Liver (tissue), 8 donors: ENCODE measurements at regions not wholly inside any gene's neighbourhood (a gene's known extent, or its start where the extent isn't known, plus 50 kb on each side); places are given as distances from the start of the nearest gene placed in this dataset.

Experiments used
- DNase-seq: peaks from one replicate; pipeline ENCODE4 v3.0.0-alpha.2; 2017; ENCODE audit warnings: low spot score
- H3K27ac ChIP-seq, 2 donors: one replicate each; pipeline ENCODE4 v1.7.0; 2013; ENCODE audit warnings: inconsistent platforms in 2 of 2, low read length in 2 of 2, control low read depth in 1 of 2, low read depth in 1 of 2, mild to moderate bottlenecking in 1 of 2
- H3K27me3 ChIP-seq, 4 donors: one replicate each; pipeline versions ENCODE4 v1.6.1 to v1.7.0; 2013; ENCODE audit warnings: low read length in 3 of 4, inconsistent platforms in 1 of 4, mild to moderate bottlenecking in 1 of 4, moderate library complexity in 1 of 4; ENCODE audit not compliant: control insufficient read depth in 4 of 4, insufficient read depth in 4 of 4
- H3K36me3 ChIP-seq, 4 donors: one replicate each; pipeline versions ENCODE4 v1.6.1 to v1.7.0; 2013; ENCODE audit warnings: low read length in 3 of 4, mild to moderate bottlenecking in 3 of 4, low read depth in 1 of 4, moderate library complexity in 1 of 4; ENCODE audit not compliant: control insufficient read depth in 4 of 4, insufficient read depth in 3 of 4
- H3K4me1 ChIP-seq, 4 donors: one replicate each; pipeline versions ENCODE4 v1.6.1 to v1.7.0; 2013; ENCODE audit warnings: low read length in 3 of 4, mild to moderate bottlenecking in 3 of 4, moderate library complexity in 1 of 4; ENCODE audit not compliant: control insufficient read depth in 4 of 4, insufficient read depth in 4 of 4
- H3K4me3 ChIP-seq, 3 donors: one replicate each; pipeline versions ENCODE4 v1.6.1 to v1.7.0; 2013; ENCODE audit warnings: low read length in 3 of 3, control low read depth in 1 of 3, low read depth in 1 of 3, mild to moderate bottlenecking in 1 of 3
- H3K9ac ChIP-seq, 2 donors: one replicate each; pipeline ENCODE4 v1.7.0; 2013; ENCODE audit warnings: low read length in 2 of 2, mild to moderate bottlenecking in 2 of 2, moderate library complexity in 2 of 2, control low read depth in 1 of 2, low read depth in 1 of 2
- H3K9me3 ChIP-seq, 4 donors: one replicate each; pipeline versions ENCODE4 v1.6.1 to v1.7.0; 2013; ENCODE audit warnings: low read length in 3 of 4; ENCODE audit not compliant: control insufficient read depth in 4 of 4
- ATF3 ChIP-seq: IDR thresholded peaks from 2 replicates; pipeline ENCODE4 v1.6.1; 2016; ENCODE audit warnings: antibody characterized with exemption
- CTCF ChIP-seq: fragments of 150-350 bp; IDR thresholded peaks from 2 replicates; pipeline ENCODE4 v1.5.1; 2017; ENCODE audit warnings: improper control_type of control experiment, low read depth, low read length; ENCODE audit not compliant: missing input control
- EGR1 ChIP-seq, 2 donors: IDR thresholded peaks; 2 replicates each; pipeline ENCODE4 v1.6.1; 2016 to 2018; ENCODE audit warnings: antibody characterized with exemption in 2 of 2, low read depth in 2 of 2
- FOXA1 ChIP-seq: IDR thresholded peaks from 2 replicates; pipeline ENCODE4 v1.6.1; 2016; ENCODE audit warnings: antibody characterized with exemption
- FOXA2 ChIP-seq: IDR thresholded peaks from 2 replicates; pipeline ENCODE4 v1.6.1; 2016; ENCODE audit warnings: antibody characterized with exemption
- HNF4A ChIP-seq, 2 donors: conservative IDR thresholded peaks; 2 replicates each; pipeline ENCODE4 v1.6.1; 2016; ENCODE audit warnings: antibody characterized with exemption in 2 of 2, mild to moderate bottlenecking in 2 of 2
- HNF4G ChIP-seq: IDR thresholded peaks from 2 replicates; pipeline ENCODE4 v1.6.1; 2016; ENCODE audit warnings: antibody characterized with exemption
- MAX ChIP-seq: IDR thresholded peaks from 2 replicates; pipeline ENCODE4 v1.6.1; 2016; ENCODE audit warnings: antibody characterized with exemption
- RAD21 ChIP-seq, 2 donors: IDR thresholded peaks; 2 replicates each; pipeline ENCODE4 v1.6.1; 2016; ENCODE audit warnings: antibody characterized with exemption in 2 of 2, mild to moderate bottlenecking in 2 of 2
- REST ChIP-seq: IDR thresholded peaks from 2 replicates; pipeline ENCODE4 v1.6.1; 2016; ENCODE audit warnings: antibody characterized with exemption, mild to moderate bottlenecking
- RXRA ChIP-seq, 2 donors: IDR thresholded peaks; 2 replicates each; pipeline ENCODE4 v1.6.1; 2017 to 2018; ENCODE audit warnings: antibody characterized with exemption in 2 of 2, mild to moderate bottlenecking in 1 of 2
- SP1 ChIP-seq: IDR thresholded peaks from 2 replicates; pipeline ENCODE4 v1.6.1; 2018; ENCODE audit warnings: antibody characterized with exemption, mild to moderate bottlenecking
- TAF1 ChIP-seq: conservative IDR thresholded peaks from 2 replicates; pipeline ENCODE4 v1.6.1; 2016; ENCODE audit warnings: antibody characterized with exemption, mild to moderate bottlenecking
- ZBTB33 ChIP-seq: IDR thresholded peaks from 2 replicates; pipeline ENCODE4 v1.6.1; 2016; ENCODE audit warnings: antibody characterized with exemption
- WGBS: extraction: QIAGEN DNeasy Blood & Tissue Kit; methylation state at CpG from one replicate; pipeline ENCODE4 v1.1.7; 2013; 5-methylcytosine and 5-hydroxymethylcytosine counted together
- donor health status: healthy.
- donor health status: healthy.
- donor health status: healthy.
- donor health status: healthy.
- donor health status: healthy.

- Histone ChIP-seq H3K4me1 (no peaks in the 10 kb centered on the region), H3K9me3 (no peaks in the 10 kb centered on the region), H3K36me3 (no peaks in the 10 kb centered on the region), H3K4me3 (no peak overlapping the region), H3K27me3 (no peaks in the 10 kb centered on the region), H3K27ac (no peak overlapping the region), H3K9ac (no peak overlapping the region)
- WGBS: 91% methylated on average over 2 of the region's 2 CpGs
- TF ChIP-seq ZBTB33 (no peak), EGR1 (IDR thresholded peaks at IDR 0.05; ENCODE audit: low read depth in 2 of 2) (no peak), ATF3 (no peak)
- no peak for DNase-seq
These were observed 315.6 kb upstream of the ALCAM start for GRCh38 chr3:105051111-105051510.

GRCh38 chr3:105051972-105052371 is 314.7 kb upstream of the ALCAM start:
- WGBS: 98% methylated on average over 1 of the region's 1 CpG
- H3K27ac ChIP-seq: no peak overlapping the region
- no peaks in the 10 kb centered on the region for H3K9me3 ChIP-seq
- no peak overlapping the region for H3K9ac ChIP-seq
- H3K4me1 ChIP-seq: no peaks in the 10 kb centered on the region
- no peaks in the 10 kb centered on the region for H3K27me3 ChIP-seq
- no peak for TF ChIP-seq RAD21 (IDR thresholded peaks at IDR 0.05)
- no peak for TF ChIP-seq TAF1
- no peak for TF ChIP-seq SP1
- no peak for TF ChIP-seq MAX
- TF ChIP-seq FOXA1: no peak
- TF ChIP-seq RXRA (IDR thresholded peaks at IDR 0.05): no peak
- no peak for TF ChIP-seq REST
- no peak for TF ChIP-seq EGR1 (IDR thresholded peaks at IDR 0.05; ENCODE audit: low read depth in 2 of 2)
- TF ChIP-seq FOXA2: no peak
- TF ChIP-seq HNF4G: no peak
- no peak overlapping the region for H3K4me3 ChIP-seq
- H3K36me3 ChIP-seq: no peaks in the 10 kb centered on the region
- no peak for DNase-seq

- TF ChIP-seq ATF3 (no peak), MAX (peak; percentile 16), HNF4A (conservative IDR thresholded peaks at IDR 0.05) (peak; percentile 81 to 90), FOXA2 (peak; percentile 80), CTCF (no peak), RAD21 (IDR thresholded peaks at IDR 0.05) (peak in 1 of 2 donors; percentile 19), SP1 (peak; percentile 91), HNF4G (peak; percentile 59), EGR1 (IDR thresholded peaks at IDR 0.05; ENCODE audit: low read depth in 2 of 2) (no peak), RXRA (IDR thresholded peaks at IDR 0.05) (peak; percentile 4 to 17)
These were observed 303.9 kb upstream of the ALCAM start for GRCh38 chr3:105062853-105063252.

More at GRCh38 chr3:105062853-105063252, 303.9 kb upstream of the ALCAM start:
- Histone ChIP-seq H3K27me3 (no peaks in the 10 kb centered on the region), H3K9ac (no peak overlapping the region), H3K36me3 (no peaks in the 10 kb centered on the region), H3K27ac (no peak overlapping the region), H3K4me3 (peak overlapping the region in 1 of 3 donors; percentile 26), H3K9me3 (no peaks in the 10 kb centered on the region), H3K4me1 (peaks cover 0 to 17% (median 10%) of the 10 kb centered on the region in 4 donors)
- no peak for DNase-seq
- WGBS: 25% methylated on average over 3 of the region's 3 CpGs
